ENCODE measurements at regions not wholly inside any gene's neighbourhood (a gene's known extent, or its start where the extent isn't known, plus 50 kb on each side); places are given as distances from the start of the nearest gene placed in this dataset.
"Not testable (repeated sequence)": the region's sequence is repeated elsewhere in the genome, so short reads cannot be mapped to it uniquely, and the experiment has no call there.

GRCh38 chr11:49823188-49823587 lies 129.0 kb upstream of the OR4C13 start:
- DNase-seq: not testable (repeated sequence)

GRCh38 chr11:49850541-49850940 lies 101.7 kb upstream of the OR4C13 start:
- not testable (repeated sequence) for DNase-seq

- DNase-seq: no peak
Measured at GRCh38 chr11:49851511-49851910, 100.7 kb upstream of the OR4C13 start.

GRCh38 chr11:49851971-49852389 lies 100.2 kb upstream of the OR4C13 start:
- DNase-seq: no peak

GRCh38 chr11:49888875-49889274 lies 63.3 kb upstream of the OR4C13 start:
- not testable (repeated sequence) for DNase-seq

- DNase-seq: not testable (repeated sequence)
Measured at GRCh38 chr11:49891910-49892671, 60.1 kb upstream of the OR4C13 start.

GRCh38 chr11:49893442-49893841 lies 58.7 kb upstream of the OR4C13 start:
- DNase-seq: not testable (repeated sequence)
